GM19468 (cell line): ENCODE measurements at regions not wholly inside any gene's neighbourhood (a gene's known extent, or its start where the extent isn't known, plus 50 kb on each side); places are given as distances from the start of the nearest gene placed in this dataset.

Experiments
- ATAC-seq: cut with Tn5 transposase; IDR thresholded peaks from one replicate; pipeline ENCODE4 v1.9.1; 2021; ENCODE audit warnings: mild to moderate bottlenecking, moderate library complexity, moderate number of reproducible peaks; ENCODE audit not compliant: unreplicated experiment; ENCODE audit errors: extremely low read depth

GRCh38 chr5:120982351-120982750 lies 518.3 kb downstream of the PRR16 start:
- ATAC-seq: no peak

- ATAC-seq: no peak
Measured at GRCh38 chr5:120985526-120985925, 521.4 kb downstream of the PRR16 start.

DNA sequence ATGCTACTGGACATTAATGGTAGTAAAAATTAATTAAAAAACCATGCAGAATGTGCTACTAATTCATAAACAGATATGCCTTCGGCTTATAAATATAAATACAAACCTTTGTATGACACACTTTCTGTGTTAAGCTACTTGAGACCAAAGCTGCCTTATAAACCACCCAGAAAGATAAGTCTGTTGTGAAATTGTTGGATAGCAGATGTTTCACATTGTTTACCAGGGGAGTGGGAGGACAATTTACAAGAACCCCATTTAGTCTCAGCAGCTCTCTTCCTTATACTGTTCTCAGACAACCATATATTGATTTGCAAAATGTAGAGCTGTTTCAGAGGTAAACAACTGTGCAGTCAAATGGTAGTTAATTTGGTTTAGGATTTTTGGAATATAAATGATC lies 524.4 kb downstream of the PRR16 start:
- ATAC-seq: no peak

DNA sequence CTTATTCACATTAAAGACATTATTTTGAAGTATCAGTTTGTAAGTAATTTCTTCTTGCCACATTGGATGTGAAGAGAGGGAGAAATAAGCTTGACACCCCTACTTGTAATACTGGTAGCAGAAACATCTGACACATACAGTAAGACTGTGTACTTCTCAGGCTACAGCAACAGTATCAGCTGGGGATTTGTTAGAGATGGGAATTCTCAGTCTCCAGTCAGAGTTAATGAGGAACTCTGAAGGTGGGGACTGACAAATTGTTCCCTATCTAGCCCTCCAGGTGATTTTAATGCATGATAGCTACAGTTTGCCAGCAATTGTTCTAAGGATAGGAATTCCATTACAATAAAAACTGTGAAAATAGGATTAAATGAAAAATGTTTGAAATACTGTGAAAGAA lies 524.8 kb downstream of the PRR16 start:
- ATAC-seq: no peak

DNA sequence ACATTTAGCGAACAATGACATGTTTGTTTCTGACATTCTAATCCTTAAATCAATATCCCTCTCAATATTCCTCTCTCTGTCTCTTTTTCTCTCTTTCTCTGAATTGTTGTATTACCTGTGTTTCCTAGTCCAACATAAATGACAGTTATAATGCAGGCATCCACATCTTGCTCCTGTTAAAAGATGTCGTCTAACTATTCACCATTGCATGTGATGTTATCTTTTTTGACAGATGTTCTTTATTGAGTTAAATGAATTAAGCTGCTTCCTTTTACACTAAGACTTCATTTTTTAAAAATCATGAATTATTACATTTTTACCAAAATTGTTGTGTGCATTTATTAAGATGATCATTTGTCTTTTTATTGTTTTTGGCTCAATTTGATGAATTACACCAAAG lies 527.5 kb downstream of the PRR16 start:
- ATAC-seq: no peak

- ATAC-seq: no peak
Measured at GRCh38 chr5:120994112-120994511, 530.0 kb downstream of the PRR16 start.

DNA sequence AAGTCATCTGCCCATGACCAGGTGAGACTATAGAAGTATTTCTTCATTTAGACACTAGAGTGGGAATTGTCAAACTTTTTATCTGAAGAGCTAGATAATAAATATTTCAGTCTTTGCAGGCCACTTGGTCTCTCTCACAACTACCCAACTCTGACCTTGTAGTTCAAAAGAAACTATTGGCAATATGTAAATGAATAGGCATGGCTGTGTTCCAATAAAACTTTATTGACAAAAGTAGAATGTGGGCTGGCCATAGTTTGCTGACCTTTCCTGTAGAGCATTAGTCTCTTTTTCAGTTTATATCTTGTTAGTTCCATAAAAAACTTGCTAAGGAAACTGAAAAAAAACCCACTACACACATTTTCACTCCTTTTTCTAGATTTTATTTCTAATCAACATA lies 535.5 kb downstream of the PRR16 start:
- no peak for ATAC-seq

DNA sequence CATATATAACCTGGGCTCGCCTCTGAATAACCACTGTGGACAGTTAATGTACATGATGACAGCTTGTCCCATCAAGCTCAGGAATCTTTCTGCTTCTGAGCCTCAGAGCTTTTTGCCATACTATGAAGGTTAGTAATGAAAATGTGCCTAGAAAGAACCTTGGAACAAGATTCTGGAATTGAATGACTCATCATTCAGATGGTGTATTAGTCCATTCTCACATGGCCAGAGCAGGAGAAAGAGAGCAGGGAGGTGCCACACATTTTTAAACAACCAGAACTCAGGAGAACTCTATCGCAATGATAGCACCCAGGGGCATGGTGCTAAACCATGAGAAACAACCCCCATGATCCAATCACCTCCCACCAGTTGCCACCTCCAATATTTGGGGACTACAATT lies 542.1 kb downstream of the PRR16 start:
- ATAC-seq: no peak

- ATAC-seq: no peak
Measured at GRCh38 chr5:121008041-121008440, 543.9 kb downstream of the PRR16 start.

GRCh38 chr5:121009058-121009457 lies 545.0 kb downstream of the PRR16 start:
- ATAC-seq: no peak

GRCh38 chr5:121018004-121018403 lies 553.9 kb downstream of the PRR16 start:
- ATAC-seq: no peak

- no peak for ATAC-seq
Measured at GRCh38 chr5:121019106-121019505, 555.0 kb downstream of the PRR16 start.

- no peak for ATAC-seq
Measured at GRCh38 chr5:121019734-121020133, 555.6 kb downstream of the PRR16 start.

DNA sequence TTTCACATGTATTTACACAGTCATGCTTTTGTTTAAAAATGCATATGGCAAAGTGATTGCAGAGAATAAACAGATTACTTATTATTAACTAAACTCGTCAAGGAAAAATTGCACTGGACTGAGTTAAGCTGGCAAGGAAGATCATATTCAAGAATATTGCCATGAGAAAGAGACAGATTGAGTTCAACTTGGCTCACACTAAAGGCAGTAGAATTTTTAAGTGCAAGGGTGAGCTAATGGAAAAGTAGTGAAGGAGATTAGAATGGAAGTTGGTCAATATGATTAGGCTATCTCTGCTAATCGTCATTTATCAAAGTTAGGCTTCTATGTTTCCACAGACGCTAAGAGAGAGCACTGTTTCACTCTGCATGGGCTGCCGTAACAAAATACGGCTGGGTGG lies 557.6 kb downstream of the PRR16 start:
- no peak for ATAC-seq

DNA sequence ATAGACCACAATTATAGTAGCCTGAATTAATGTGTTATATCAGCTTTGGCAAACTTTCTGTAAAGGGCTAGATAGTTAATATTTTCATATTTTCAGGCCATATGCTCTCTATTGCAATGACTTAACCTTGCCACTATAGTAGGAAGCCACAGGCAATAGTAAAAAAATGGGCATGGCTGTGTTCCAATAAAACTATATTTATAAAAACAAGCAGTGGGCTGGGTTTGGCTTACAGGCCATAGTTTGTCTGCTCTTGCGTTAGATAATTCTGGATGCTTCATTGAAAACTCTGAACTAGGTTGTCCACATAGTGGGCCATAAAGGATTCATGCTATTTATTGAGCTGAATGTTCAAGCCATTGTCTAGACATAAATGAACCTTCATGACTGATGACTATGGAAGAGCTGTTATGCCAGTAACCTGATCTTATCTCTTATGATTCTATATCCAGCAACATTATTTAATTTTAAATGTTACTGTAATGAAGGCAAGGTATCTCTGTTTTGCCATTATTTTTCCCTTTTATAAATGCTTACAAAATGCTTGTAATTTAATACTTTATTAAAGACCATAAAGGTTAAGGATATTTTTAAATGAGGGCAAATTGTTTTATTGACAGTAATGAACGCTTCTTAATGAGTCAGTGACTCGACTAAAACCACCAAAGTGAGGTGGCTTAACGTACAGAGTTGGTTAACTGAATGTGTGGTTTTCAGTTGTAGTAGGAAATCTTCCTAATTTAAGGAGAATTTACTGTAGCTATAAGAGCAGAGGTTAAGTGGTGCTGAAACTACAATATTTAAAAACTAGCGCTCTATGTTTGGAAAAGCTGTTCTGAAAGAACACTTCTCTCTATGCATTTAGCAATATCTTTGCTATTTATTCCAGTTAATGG lies 560.6 kb downstream of the PRR16 start:
- no peak for ATAC-seq

DNA sequence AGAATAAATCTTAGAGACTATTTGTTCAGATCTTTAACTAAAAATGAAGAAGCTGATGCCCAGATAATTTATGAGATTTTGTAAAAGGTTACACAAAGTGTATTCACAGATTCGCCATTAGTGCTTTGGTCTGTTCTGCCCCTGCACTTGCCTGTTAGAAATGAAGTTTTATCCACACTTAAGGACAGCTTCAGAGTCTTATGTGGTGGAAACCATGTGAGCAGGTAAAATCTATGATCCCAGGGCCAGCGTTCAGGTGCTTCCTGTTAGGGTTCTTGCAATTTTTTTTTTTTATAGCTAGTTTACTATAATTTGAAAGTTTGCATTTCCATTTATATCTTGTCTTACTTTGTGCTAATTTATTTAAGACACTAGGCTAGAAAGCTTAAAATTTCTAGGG lies 561.6 kb downstream of the PRR16 start:
- ATAC-seq: no peak

DNA sequence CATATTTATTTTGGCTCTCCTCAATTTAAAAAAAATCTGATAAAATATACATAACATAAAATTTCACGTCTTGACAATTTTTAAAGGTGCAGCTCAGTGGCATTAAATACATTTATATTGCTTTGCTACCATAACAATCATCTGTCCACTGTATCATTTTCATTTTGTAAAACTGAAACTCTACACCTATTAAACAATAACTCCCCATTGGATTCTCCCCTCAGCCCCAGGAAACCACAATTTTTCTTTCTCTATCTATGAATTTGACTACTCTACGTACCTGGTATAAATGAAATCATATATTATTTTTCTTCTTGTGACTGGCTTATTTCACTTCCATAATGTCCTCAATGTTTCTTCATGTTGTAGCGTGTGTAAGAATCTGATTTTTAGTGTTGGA lies 563.5 kb downstream of the PRR16 start:
- no peak for ATAC-seq

DNA sequence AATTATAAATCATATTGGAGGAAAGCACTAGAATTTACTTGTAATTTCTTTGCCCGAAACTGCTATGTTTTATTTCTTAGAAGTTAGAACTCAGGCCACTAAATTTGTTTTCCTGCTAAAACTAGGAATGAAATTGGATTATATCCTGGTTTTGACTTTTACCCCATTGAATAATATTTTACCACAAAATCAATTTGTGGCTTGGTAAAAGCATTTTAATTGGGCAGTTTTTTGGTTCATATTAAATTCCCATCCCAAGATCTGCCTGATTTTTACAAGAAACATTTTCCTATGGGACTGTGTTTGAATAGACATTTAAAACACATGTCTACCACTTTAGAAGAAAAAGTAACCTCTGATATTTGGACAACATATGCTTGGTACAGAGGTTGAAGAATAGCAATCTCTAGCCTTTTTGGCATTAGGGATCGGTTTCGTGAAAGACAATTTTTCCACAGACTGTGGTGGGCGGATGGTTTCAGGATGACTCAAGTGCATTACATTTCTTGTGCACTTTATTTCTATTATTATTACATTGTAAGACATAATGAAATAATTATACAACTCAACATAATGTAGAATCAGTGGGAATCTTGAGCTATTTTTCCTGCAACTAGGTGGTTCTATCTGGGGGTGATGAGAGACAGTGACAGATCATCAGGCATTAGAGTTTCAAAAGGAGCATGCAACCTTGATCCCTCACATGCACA lies 565.6 kb downstream of the PRR16 start:
- no peak for ATAC-seq

DNA sequence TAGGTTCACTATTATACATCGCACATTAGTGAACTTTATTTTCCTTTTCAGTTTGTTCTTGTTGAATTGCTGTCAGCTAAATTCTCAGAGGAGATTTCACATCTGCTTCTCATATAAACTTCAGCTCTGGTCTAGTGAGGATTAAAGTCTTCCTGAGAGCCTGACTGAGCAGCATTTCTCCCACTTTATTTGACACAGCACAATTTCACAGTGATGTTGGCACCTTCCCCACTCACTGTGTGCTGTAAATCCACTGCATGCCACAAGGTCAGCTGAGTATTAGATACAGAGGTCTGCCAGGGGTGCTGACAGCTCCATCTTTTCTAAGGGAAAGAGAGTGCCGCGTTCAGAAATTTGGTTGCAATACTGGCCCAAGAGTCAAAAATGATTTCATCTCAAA lies 567.4 kb downstream of the PRR16 start:
- no peak for ATAC-seq

- no peak for ATAC-seq
Measured at GRCh38 chr5:121033334-121033733, 569.2 kb downstream of the PRR16 start.

GRCh38 chr5:121038438-121038837 lies 574.3 kb downstream of the PRR16 start:
- no peak for ATAC-seq

GRCh38 chr5:121049971-121050370 lies 585.9 kb downstream of the PRR16 start:
- no peak for ATAC-seq
